Nephron (organoid): ENCODE measurements at regions not wholly inside any gene's neighbourhood (a gene's known extent, or its start where the extent isn't known, plus 50 kb on each side); places are given as distances from the start of the nearest gene placed in this dataset.

ENCODE experiments used
- H3K27ac Mint-ChIP-seq, 3 experiments: 2 replicates each; pipeline ENCODE4 v1.8.0; 2020; ENCODE audit warnings: mixed read lengths in 3 of 3, mild to moderate bottlenecking in 2 of 3, moderate library complexity in 1 of 3
- H3K27me3 Mint-ChIP-seq: 2 replicates; pipeline ENCODE4 v1.8.0; 2021; ENCODE audit warnings: low read depth, mild to moderate bottlenecking, moderate library complexity, mixed read lengths
- H3K36me3 Mint-ChIP-seq: 2 replicates; pipeline ENCODE4 v1.8.0; 2020; ENCODE audit warnings: low read depth, mixed read lengths
- H3K4me1 Mint-ChIP-seq: 2 replicates; pipeline ENCODE4 v1.8.0; 2020; ENCODE audit warnings: mixed read lengths
- H3K4me3 Mint-ChIP-seq, 3 experiments: 2 replicates each; pipeline ENCODE4 v1.8.0; 2020; ENCODE audit warnings: mild to moderate bottlenecking in 3 of 3, mixed read lengths in 3 of 3, moderate library complexity in 2 of 3
- H3K9me3 Mint-ChIP-seq: 2 replicates; pipeline ENCODE4 v1.8.0; 2020; ENCODE audit warnings: mixed read lengths
- TF ChIP-seq, protein P1 (sequence below), 3 experiments: fragments of 200-600 bp; sonication (generic); IDR thresholded peaks; one replicate each; pipeline ENCODE4 v1.5.0; 2021; ENCODE audit warnings: antibody characterized with exemption in 3 of 3; ENCODE audit not compliant: unreplicated experiment in 3 of 3

DNA sequence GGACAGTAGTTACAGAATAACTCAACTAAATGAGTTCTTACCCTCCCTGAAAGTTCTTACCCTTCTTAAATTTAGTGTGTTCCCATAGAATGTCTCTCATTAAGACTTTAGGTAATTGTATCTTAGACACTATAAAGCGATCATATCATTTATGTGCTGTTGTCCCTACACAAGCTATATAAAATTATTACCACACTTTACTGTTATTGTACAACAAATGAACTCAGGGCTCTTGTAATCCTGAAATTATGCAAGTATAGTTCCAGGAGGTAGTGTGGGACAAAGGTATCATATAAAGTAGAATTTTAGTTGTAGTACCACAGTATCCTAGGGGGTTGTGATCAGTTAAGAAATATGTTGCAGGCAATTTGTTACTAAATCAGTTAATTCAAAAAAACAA, 167.4 kb upstream of the CARMIL1 start:
- Mint-ChIP-seq H3K27me3 (no peaks in the 10 kb centered on the region), H3K4me1 (no peaks in the 10 kb centered on the region), H3K27ac (no peak overlapping the region), H3K36me3 (no peaks in the 10 kb centered on the region), H3K4me3 (no peak overlapping the region), H3K9me3 (no peaks in the 10 kb centered on the region)
- TF ChIP-seq, protein P1, sequence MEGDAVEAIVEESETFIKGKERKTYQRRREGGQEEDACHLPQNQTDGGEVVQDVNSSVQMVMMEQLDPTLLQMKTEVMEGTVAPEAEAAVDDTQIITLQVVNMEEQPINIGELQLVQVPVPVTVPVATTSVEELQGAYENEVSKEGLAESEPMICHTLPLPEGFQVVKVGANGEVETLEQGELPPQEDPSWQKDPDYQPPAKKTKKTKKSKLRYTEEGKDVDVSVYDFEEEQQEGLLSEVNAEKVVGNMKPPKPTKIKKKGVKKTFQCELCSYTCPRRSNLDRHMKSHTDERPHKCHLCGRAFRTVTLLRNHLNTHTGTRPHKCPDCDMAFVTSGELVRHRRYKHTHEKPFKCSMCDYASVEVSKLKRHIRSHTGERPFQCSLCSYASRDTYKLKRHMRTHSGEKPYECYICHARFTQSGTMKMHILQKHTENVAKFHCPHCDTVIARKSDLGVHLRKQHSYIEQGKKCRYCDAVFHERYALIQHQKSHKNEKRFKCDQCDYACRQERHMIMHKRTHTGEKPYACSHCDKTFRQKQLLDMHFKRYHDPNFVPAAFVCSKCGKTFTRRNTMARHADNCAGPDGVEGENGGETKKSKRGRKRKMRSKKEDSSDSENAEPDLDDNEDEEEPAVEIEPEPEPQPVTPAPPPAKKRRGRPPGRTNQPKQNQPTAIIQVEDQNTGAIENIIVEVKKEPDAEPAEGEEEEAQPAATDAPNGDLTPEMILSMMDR (IDR thresholded peaks at IDR 0.05; ENCODE audit: unreplicated experiment in 3 of 3): no peak

DNA sequence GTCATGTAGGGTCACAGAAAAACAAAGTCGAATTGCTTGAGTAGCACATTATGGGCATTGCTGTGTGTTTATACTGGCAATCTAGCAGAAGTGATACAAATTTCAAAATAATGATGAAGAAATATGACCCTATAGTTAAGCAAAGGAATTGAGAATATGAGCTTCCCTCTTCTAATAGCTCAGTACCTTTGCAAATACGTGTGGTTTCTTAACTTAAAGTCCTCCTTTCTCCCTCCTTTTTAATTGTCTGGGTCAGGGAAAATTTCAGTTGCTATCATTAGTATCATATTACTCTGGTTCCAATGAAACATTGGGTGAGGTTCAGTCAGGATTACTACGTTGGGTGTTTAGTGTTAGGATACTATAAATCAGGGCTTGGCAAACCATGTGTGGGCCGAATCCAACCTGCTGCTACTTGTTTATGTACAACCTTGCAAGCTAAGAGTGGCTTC, 166.8 kb upstream of the CARMIL1 start:
- Mint-ChIP-seq H3K4me1 (no peaks in the 10 kb centered on the region), H3K36me3 (no peaks in the 10 kb centered on the region), H3K27me3 (no peaks in the 10 kb centered on the region), H3K27ac (no peak overlapping the region), H3K4me3 (no peak overlapping the region), H3K9me3 (no peaks in the 10 kb centered on the region)
- TF ChIP-seq, protein P1 (IDR thresholded peaks at IDR 0.05; ENCODE audit: unreplicated experiment in 3 of 3): no peak

DNA sequence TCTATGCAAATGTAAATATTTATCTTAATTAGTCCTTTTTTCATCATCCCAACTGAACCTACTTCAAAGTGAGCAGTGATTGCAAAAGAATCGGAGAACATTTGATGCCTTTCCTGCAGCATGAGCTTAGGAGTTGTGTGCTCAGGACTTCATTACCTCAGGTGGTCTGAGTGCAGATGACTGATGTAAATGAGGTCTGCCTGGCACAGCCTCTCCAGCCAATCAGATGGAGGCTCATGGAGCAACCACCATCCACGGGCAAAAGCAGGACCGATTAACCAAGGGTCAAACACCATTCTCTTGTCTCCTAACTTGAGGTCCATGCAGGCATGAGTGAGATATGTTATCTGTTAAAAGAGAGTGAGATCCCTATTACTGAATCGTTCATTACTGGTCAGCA, 165.7 kb upstream of the CARMIL1 start:
- TF ChIP-seq, protein P1 (IDR thresholded peaks at IDR 0.05; ENCODE audit: unreplicated experiment in 3 of 3): no peak
- Mint-ChIP-seq H3K27me3 (no peaks in the 10 kb centered on the region), H3K9me3 (no peaks in the 10 kb centered on the region), H3K4me1 (no peaks in the 10 kb centered on the region), H3K27ac (no peak overlapping the region), H3K36me3 (no peaks in the 10 kb centered on the region), H3K4me3 (no peak overlapping the region)

- H3K9me3 Mint-ChIP-seq: no peaks in the 10 kb centered on the region
- H3K27ac Mint-ChIP-seq: no peak overlapping the region
- no peaks in the 10 kb centered on the region for H3K36me3 Mint-ChIP-seq
- TF ChIP-seq, protein P1 (IDR thresholded peaks at IDR 0.05; ENCODE audit: unreplicated experiment in 3 of 3): no peak
- no peak overlapping the region for H3K4me3 Mint-ChIP-seq
- no peaks in the 10 kb centered on the region for H3K4me1 Mint-ChIP-seq
- no peaks in the 10 kb centered on the region for H3K27me3 Mint-ChIP-seq
Observed at GRCh38 chr6:25118038-25118437, 161.1 kb upstream of the CARMIL1 start.

- no peaks in the 10 kb centered on the region for H3K36me3 Mint-ChIP-seq
- H3K4me1 Mint-ChIP-seq: no peaks in the 10 kb centered on the region
- H3K27ac Mint-ChIP-seq: no peak overlapping the region
- no peaks in the 10 kb centered on the region for H3K27me3 Mint-ChIP-seq
- H3K4me3 Mint-ChIP-seq: no peak overlapping the region
- TF ChIP-seq, protein P1 (IDR thresholded peaks at IDR 0.05; ENCODE audit: unreplicated experiment in 3 of 3): no peak
- no peaks in the 10 kb centered on the region for H3K9me3 Mint-ChIP-seq
Observed at GRCh38 chr6:25121186-25121585, 158.0 kb upstream of the CARMIL1 start.

DNA sequence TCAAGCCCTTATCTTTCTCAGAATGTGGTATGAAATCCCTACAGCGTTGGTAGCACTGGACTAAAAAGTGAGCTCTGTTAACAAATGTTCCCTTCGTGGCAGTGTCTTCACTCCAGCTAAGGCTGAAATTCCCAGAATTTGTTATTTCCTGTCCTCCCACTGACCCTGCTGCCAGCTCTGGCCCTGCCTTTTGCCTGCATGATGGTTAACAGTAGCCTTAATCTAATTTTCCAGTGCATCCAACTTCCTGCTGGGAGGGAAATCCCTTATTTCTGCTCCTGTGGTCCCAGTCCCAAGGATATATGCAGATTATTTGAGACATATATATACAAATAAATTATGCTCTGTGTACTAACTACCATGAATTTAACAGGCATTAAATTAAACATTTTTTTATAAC, 157.2 kb upstream of the CARMIL1 start:
- TF ChIP-seq, protein P1 (IDR thresholded peaks at IDR 0.05; ENCODE audit: unreplicated experiment in 3 of 3): no peak
- Mint-ChIP-seq H3K4me3 (no peak overlapping the region), H3K4me1 (no peaks in the 10 kb centered on the region), H3K27ac (no peak overlapping the region), H3K36me3 (no peaks in the 10 kb centered on the region), H3K9me3 (no peaks in the 10 kb centered on the region), H3K27me3 (no peaks in the 10 kb centered on the region)
